Fibroblast of lung (primary cell): ENCODE measurements at regions not wholly inside any gene's neighbourhood (a gene's known extent, or its start where the extent isn't known, plus 50 kb on each side); places are given as distances from the start of the nearest gene placed in this dataset.
"Not testable (repeated sequence)": the region's sequence is repeated elsewhere in the genome, so short reads cannot be mapped to it uniquely, and the experiment has no call there.

Experiments used
- EZH2 ChIP-seq: IDR thresholded peaks from 2 replicates; pipeline ENCODE4 v1.5.1; 2012; ENCODE audit warnings: low read length, control low read depth, mild to moderate bottlenecking; ENCODE audit errors: missing control alignments
- TF ChIP-seq, protein P1 (sequence below), 2 donors: IDR thresholded peaks in 1 of 2; conservative IDR thresholded peaks in 1 of 2; 1 replicate in 1 of 2; 2 replicates in 1 of 2; pipeline ENCODE4 v1.5.1; 2011 to 2012; ENCODE audit warnings: low read length in 2 of 2, control low read depth in 1 of 2, inconsistent platforms in 1 of 2, low read depth in 1 of 2, mild to moderate bottlenecking in 1 of 2

DNA sequence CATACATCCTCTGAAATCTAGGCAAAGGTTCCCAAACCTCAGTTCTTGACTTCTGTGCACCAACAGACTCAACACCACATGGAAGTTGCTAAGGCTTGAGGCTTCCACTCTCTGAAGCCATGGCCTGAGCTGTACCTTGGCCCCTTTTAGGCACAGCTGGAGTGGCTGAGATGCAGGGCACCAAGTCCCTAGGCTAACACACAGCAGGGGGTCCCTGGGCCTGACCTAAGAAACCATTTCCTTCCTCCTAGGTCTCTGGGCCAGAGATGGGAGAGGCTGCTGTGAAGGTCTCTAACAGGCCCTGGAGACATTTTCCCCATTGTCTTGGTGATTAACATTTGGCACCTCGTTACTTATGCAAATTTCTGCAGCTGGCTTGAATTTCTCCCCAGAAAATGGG, 64.5 kb upstream of the LRPPRC start:
- TF ChIP-seq, protein P1, sequence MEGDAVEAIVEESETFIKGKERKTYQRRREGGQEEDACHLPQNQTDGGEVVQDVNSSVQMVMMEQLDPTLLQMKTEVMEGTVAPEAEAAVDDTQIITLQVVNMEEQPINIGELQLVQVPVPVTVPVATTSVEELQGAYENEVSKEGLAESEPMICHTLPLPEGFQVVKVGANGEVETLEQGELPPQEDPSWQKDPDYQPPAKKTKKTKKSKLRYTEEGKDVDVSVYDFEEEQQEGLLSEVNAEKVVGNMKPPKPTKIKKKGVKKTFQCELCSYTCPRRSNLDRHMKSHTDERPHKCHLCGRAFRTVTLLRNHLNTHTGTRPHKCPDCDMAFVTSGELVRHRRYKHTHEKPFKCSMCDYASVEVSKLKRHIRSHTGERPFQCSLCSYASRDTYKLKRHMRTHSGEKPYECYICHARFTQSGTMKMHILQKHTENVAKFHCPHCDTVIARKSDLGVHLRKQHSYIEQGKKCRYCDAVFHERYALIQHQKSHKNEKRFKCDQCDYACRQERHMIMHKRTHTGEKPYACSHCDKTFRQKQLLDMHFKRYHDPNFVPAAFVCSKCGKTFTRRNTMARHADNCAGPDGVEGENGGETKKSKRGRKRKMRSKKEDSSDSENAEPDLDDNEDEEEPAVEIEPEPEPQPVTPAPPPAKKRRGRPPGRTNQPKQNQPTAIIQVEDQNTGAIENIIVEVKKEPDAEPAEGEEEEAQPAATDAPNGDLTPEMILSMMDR (conservative IDR thresholded peaks at IDR 0.05 in 1 of 2, IDR thresholded peaks at IDR 0.05 in 1 of 2; ENCODE audit: low read depth in 1 of 2, low read length in 2 of 2): not testable (repeated sequence)
- TF ChIP-seq EZH2: not testable (repeated sequence)
